Erythroblast (primary cell): ENCODE measurements at regions not wholly inside any gene's neighbourhood (a gene's known extent, or its start where the extent isn't known, plus 50 kb on each side); places are given as distances from the start of the nearest gene placed in this dataset.

Experiments
- GATA1 ChIP-seq: IDR thresholded peaks from 2 replicates; pipeline ENCODE4 v1.6.1; 2011; ENCODE audit warnings: low read depth, mild to moderate bottlenecking, control low read depth, low read length, moderate library complexity
- POLR2A ChIP-seq: IDR thresholded peaks from 2 replicates; pipeline ENCODE4 v1.6.1; 2011; ENCODE audit warnings: mild to moderate bottlenecking, low read length

DNA sequence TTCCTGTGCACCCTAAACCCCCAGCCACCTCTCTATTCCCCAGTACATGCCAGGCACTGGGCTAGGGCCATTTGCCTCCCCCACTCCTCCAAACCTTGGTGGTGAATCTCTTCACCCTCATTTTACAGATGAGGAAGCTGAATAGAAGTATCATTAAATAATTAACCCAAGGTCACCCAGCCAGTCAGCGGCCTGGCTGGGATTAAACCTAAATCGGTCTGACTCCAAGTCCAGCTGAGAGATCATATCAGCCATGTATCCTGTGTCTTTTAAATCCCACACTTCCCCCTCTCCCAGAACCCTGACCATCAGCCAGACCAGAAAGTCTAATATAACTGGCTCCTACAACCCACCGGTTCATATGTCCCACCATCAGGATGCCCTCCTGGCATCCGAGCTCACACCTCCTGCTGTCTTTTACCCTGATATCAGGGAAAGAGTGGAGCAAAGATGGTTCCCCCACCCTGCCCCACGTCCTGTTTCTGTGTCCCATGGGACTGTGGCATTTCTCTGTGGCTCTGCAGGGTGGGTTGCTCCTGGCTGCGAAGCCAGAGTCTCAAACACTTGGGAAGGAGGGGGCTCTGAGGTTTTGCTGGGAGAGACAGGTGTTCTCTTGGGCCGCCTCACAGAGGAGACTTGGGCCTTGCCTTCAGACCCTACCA, 145.3 kb downstream of the VEGFA start:
- TF ChIP-seq POLR2A (no peak), GATA1 (no peak)
